HL-60/S4 (cell line): ENCODE measurements at regions not wholly inside any gene's neighbourhood (a gene's known extent, or its start where the extent isn't known, plus 50 kb on each side); places are given as distances from the start of the nearest gene placed in this dataset.

ENCODE experiments used
- in situ Hi-C: fragments of 300-500 bp; cut with MboI; formaldehyde crosslinking; loops from 2 replicates; pipeline ENCODE4 v1.14.3; 2022; ENCODE audit warnings: low sequenced_read_pairs

GRCh38 chr12:28930704-28931103 is 218.4 kb upstream of the FAR2 start:
- in situ Hi-C loops: no loop called here

GRCh38 chr12:28933176-28933575 is 215.9 kb upstream of the FAR2 start:
- in situ Hi-C loops: no loop called here

- in situ Hi-C loops: no loop called here
Measured at GRCh38 chr12:28933864-28934527, 215.1 kb upstream of the FAR2 start.

GRCh38 chr12:28936221-28936620 is 212.9 kb upstream of the FAR2 start:
- in situ Hi-C loops: no loop called here

GRCh38 chr12:28936711-28937110 is 212.4 kb upstream of the FAR2 start:
- in situ Hi-C loops: no loop called here

- in situ Hi-C loops: no loop called here
Measured at GRCh38 chr12:28937196-28937595, 211.9 kb upstream of the FAR2 start.

- in situ Hi-C loops: no loop called here
Measured at GRCh38 chr12:28938056-28938455, 211.0 kb upstream of the FAR2 start.

GRCh38 chr12:28938581-28939235 is 210.4 kb upstream of the FAR2 start:
- in situ Hi-C loops: no loop called here

GRCh38 chr12:28939427-28939826 is 209.7 kb upstream of the FAR2 start:
- in situ Hi-C loops: no loop called here

GRCh38 chr12:28941248-28941647 is 207.8 kb upstream of the FAR2 start:
- in situ Hi-C loops: no loop called here

GRCh38 chr12:28946361-28946760 is 202.7 kb upstream of the FAR2 start:
- in situ Hi-C loops: no loop called here

GRCh38 chr12:28948685-28949084 is 200.4 kb upstream of the FAR2 start:
- in situ Hi-C loops: no loop called here

- in situ Hi-C loops: no loop called here
Measured at GRCh38 chr12:28949184-28949583, 199.9 kb upstream of the FAR2 start.

GRCh38 chr12:28950049-28950448 is 199.0 kb upstream of the FAR2 start:
- in situ Hi-C loops: no loop called here

GRCh38 chr12:28951935-28952334 is 197.1 kb upstream of the FAR2 start:
- in situ Hi-C loops: no loop called here

- in situ Hi-C loops: no loop called here
Measured at GRCh38 chr12:28954333-28954732, 194.7 kb upstream of the FAR2 start.

GRCh38 chr12:28955491-28955890 is 193.6 kb upstream of the FAR2 start:
- in situ Hi-C loops: no loop called here

GRCh38 chr12:28955931-28956330 is 193.1 kb upstream of the FAR2 start:
- in situ Hi-C loops: no loop called here

- in situ Hi-C loops: no loop called here
Measured at GRCh38 chr12:28958553-28959195, 190.4 kb upstream of the FAR2 start.

GRCh38 chr12:28961948-28962384 is 187.1 kb upstream of the FAR2 start:
- in situ Hi-C loops: no loop called here

GRCh38 chr12:28963554-28963953 is 185.5 kb upstream of the FAR2 start:
- in situ Hi-C loops: no loop called here
